Stimulated activated naive CD8-positive, alpha-beta T cell treated with anti-CD3 and anti-CD28 coated beads, Interleukin-15, amount 100 ng/mL, for 72 hours (primary cell): ENCODE measurements at regions not wholly inside any gene's neighbourhood (a gene's known extent, or its start where the extent isn't known, plus 50 kb on each side); places are given as distances from the start of the nearest gene placed in this dataset.
"Not testable (repeated sequence)": the region's sequence is repeated elsewhere in the genome, so short reads cannot be mapped to it uniquely, and the experiment has no call there.

Source experiments
- ATAC-seq: fragments of 150-1000 bp; cut with Tn5 transposase; 2 replicates; pipeline ENCODE4 v1.10.0; 2021; ENCODE audit warnings: mild to moderate bottlenecking, moderate library complexity
- DNase-seq, 2 donors: peaks; one replicate each; pipeline ENCODE4 v3.0.0; 2021 to 2022
- H3K27ac Mint-ChIP-seq, 2 donors: one replicate each; pipeline ENCODE4 v1.8.0; 2022; ENCODE audit warnings: mild to moderate bottlenecking in 2 of 2, mixed read lengths in 2 of 2, moderate library complexity in 2 of 2
- H3K27me3 Mint-ChIP-seq: one replicate; pipeline ENCODE4 v1.8.0; 2022; ENCODE audit warnings: mixed read lengths
- H3K4me1 Mint-ChIP-seq: one replicate; pipeline ENCODE4 v1.8.0; 2022; ENCODE audit warnings: mild to moderate bottlenecking, mixed read lengths
- H3K4me3 Mint-ChIP-seq, 2 donors: one replicate each; pipeline ENCODE4 v1.8.0; 2022; ENCODE audit warnings: mild to moderate bottlenecking in 2 of 2, mixed read lengths in 2 of 2, moderate library complexity in 1 of 2
- H3K9me3 Mint-ChIP-seq, 2 donors: one replicate each; pipeline ENCODE4 v1.8.0; 2022; ENCODE audit warnings: mixed read lengths in 2 of 2

DNA sequence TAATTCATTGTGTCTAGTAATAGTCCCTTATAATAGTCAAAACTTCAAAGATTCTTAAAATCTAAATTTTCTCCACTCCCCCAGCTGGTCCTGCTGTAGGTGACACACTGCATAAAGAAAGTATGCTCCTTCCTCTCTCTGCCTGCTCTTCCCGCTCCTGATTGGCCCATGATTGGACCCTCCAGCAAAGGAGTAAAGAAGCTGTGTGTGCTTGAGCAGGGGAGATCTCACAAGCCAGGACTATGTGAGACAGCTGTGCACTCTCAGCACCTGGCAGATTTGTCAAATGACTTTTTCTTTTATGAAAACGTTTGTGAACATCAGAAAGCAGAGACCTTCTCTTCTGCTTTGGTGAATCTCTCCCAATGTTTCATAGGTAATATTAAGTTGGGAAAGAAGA lies 274.8 kb upstream of the LYPLAL1 start:
- DNase-seq (no peak), ATAC-seq (no peak)
- Mint-ChIP-seq H3K4me1 (no peaks in the 10 kb centered on the region), H3K27me3 (peaks cover 10% of the 10 kb centered on the region), H3K27ac (no peak overlapping the region), H3K4me3 (no peak overlapping the region), H3K9me3 (no peaks in the 10 kb centered on the region)

DNA sequence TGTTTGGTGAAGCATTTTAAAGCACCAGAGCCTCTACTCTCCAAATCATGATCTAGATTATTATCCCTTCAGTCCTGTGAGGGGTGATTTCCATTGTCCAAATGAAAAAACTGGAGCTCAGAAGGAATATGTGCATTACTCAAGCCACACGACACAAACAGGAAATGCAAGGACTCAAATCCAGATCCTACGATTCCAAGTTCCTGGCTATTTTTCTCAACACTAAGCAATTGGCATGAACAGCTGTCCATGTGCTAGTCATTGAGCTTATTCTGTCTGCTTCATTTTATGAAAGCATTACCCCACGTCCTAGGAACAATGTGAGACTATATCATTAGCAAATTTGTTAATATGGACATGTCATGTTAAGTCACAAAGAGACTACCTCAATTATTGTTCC lies 273.1 kb upstream of the LYPLAL1 start:
- Mint-ChIP-seq H3K27ac (no peak overlapping the region), H3K4me1 (no peaks in the 10 kb centered on the region), H3K27me3 (peaks cover 10% of the 10 kb centered on the region), H3K9me3 (no peaks in the 10 kb centered on the region), H3K4me3 (no peak overlapping the region)
- ATAC-seq (no peak), DNase-seq (no peak)

DNA sequence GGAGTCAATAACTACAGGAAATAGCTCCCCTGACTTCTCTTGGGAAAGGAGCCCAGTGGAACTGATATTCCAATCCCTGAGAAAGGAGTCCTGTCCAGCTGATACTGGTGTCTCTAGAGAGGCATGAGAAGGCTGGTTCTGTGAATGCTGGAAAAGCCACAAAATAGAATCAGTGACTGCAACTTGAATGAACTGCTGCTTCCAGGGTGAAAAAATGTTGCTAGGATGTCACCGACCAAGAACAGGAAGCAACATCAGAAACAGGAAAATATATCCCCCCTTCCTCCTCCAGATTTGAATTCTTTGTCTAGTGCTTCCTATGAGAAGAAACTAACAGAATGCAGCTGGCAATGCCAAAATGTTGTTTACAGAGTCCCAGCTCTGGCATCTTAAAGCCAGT lies 269.3 kb upstream of the LYPLAL1 start:
- Mint-ChIP-seq H3K27me3 (peaks cover 10% of the 10 kb centered on the region), H3K4me1 (no peaks in the 10 kb centered on the region), H3K9me3 (no peaks in the 10 kb centered on the region), H3K27ac (no peak overlapping the region), H3K4me3 (no peak overlapping the region)
- ATAC-seq: no peak
- DNase-seq: no peak

DNA sequence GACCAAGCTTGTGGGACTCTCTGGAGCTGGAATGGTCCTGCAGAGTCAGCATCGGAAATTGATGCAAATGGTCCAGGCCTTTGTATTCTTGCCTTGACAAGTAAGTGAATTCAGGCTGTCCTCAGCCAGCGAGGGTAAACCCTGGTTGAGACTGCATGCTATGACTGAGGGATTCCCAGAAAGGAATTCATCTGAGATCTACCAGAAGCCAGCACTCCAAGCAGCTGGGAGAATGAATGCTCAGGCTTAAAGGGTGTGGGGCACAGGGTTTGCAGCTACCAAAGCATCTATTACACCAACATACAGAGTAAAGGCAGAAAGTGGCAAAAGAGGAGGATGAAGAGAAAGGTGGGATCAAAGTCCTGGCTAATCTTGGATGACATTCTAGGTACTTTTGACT lies 257.0 kb upstream of the LYPLAL1 start:
- DNase-seq: no peak
- Mint-ChIP-seq H3K4me3 (no peak overlapping the region), H3K4me1 (no peaks in the 10 kb centered on the region), H3K27me3 (no peaks in the 10 kb centered on the region), H3K27ac (no peak overlapping the region), H3K9me3 (no peaks in the 10 kb centered on the region)
- ATAC-seq: no peak

DNA sequence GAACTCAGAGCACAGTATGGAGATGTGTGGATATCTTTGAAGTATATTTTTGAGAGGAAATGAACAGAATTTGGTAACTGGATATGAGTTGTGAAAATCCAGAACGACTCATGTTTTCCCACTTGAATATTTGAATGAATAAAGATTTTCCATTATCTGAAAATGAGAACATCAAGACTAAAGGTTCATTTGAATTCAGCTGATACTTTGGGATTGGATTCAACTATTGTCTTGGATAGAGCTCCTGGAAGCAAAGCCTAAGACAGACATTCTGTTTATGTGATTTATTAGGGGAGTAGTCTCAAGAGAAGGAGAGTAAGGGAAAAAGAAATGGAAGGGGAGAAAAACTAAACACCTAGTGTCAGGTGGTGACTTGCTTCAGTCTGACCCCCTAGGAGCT lies 256.0 kb upstream of the LYPLAL1 start:
- Mint-ChIP-seq H3K27ac (no peak overlapping the region), H3K27me3 (no peaks in the 10 kb centered on the region), H3K4me3 (no peak overlapping the region), H3K4me1 (no peaks in the 10 kb centered on the region), H3K9me3 (no peaks in the 10 kb centered on the region)
- ATAC-seq (no peak), DNase-seq (no peak)

DNA sequence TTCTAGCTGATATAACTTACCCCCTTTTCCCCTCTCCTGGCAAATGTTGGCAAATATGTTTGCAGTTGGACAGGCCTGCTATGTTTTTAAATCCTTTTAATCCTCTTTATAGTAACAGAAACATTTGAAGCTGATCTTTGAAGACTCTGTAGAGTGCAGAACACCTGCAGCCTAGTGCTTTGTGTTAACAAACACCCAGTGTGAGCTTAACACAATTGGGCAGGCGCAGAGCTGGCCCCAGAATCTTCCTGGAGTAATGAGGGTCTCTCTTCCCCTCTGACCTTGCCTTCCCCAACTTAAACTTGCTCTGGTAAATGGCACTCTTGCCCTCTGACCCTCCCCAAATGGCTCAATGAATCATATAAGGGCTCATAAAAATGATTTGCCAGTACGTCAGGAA lies 247.9 kb upstream of the LYPLAL1 start:
- no peaks in the 10 kb centered on the region for H3K9me3 Mint-ChIP-seq
- no peak overlapping the region for H3K4me3 Mint-ChIP-seq
- H3K27me3 Mint-ChIP-seq: peaks cover 14% of the 10 kb centered on the region
- H3K27ac Mint-ChIP-seq: no peak overlapping the region
- H3K4me1 Mint-ChIP-seq: no peaks in the 10 kb centered on the region
- ATAC-seq (no peak), DNase-seq (no peak)

DNA sequence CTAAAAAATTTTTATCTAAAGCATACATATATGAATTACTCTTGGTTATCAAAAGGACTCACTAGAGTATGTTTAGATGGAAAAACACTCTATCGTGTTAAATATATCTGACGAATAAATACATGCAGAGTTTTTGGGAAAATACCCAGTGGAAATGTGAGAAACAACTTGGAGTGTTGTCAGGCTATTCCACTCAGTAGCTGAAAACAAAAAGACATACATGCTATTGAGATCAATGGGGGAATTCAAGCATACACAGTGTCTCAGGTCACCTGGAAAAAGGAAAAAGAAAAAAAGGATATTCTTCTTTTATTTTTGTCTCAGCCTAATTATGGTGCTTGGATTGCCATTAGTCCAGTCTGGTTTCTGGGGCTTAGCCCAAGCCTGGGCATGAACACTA lies 247.0 kb upstream of the LYPLAL1 start:
- Mint-ChIP-seq H3K27ac (no peak overlapping the region), H3K9me3 (no peaks in the 10 kb centered on the region), H3K4me1 (no peaks in the 10 kb centered on the region), H3K4me3 (no peak overlapping the region), H3K27me3 (peaks cover 14% of the 10 kb centered on the region)
- DNase-seq (no peak), ATAC-seq (no peak)

DNA sequence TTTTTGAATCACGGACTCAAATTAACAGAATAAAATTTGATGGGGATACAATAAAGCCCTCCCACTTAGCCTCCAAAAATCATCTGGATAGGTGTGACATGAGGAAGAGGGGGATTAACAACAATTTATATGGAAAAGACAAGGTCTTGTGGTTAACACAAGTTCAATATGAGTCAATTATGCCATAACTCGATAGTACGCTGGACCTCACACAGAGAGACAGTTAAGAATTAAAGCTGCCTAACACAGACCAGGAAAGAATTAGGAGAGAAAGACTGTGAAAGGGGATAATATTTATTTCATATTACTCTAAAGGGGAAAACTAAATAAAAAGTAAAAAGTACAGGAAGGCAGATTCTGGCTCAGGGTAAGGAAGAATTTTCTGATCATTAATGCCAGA lies 243.7 kb upstream of the LYPLAL1 start:
- peaks cover 0 to under 1% of the 10 kb centered on the region in 2 donors for H3K9me3 Mint-ChIP-seq
- no peaks in the 10 kb centered on the region for H3K4me1 Mint-ChIP-seq
- peaks cover 14% of the 10 kb centered on the region for H3K27me3 Mint-ChIP-seq
- no peak overlapping the region for H3K27ac Mint-ChIP-seq
- no peak for ATAC-seq
- no peak for DNase-seq
- no peak overlapping the region for H3K4me3 Mint-ChIP-seq

DNA sequence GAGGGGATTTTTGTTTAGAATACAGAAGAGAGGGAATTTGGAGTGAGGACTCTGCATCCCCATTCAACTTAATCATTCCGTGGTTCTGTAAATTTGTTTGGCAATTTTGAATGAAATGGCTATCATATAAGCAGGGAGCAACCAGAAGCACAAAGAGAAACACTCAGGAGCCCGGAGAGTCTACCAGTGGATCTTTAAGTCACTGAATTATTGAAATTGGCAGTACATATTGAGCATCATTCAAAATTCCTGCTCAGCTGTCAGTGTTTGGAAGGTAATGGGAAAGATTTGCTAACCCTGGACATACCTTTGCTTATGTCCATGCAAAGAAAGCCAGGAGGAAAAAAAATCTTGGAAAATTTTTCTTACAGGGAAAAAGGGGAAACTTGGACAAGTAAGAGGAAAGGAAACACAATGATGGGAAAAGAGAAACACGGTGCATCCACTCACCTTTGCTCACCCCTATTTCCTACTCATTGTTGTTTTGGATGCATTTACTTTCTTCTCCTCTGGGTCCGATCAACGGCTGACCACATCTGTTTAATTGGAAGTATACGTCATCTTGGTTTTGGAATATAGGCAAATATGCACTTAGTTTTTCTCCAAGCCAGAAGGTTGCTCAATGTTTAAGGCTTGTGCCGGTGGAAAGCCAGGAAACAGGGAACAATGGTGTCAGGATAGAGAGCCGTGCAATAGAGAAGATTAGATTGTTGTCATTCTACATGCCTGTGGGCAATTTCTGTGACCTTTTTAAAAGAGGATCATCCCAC lies 243.0 kb upstream of the LYPLAL1 start:
- H3K27me3 Mint-ChIP-seq: peaks cover 14% of the 10 kb centered on the region

DNA sequence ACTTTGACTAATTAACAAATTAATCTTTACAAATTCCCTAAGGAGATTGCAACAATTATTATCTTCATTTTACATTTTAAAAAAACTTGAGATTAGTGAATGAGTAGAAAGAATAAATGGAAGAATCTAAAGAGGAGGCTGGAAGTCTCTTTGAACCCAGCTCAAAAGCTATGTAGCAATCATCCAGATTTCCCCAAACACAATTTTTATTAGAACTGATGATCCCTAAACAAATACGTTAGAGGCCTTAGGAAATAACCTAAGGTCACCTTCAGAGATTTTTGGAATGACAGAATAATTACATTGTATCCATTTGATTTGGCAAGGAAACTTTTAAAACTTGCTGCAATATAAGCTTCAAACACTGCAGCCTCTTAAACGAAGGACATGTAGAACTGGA lies 242.4 kb upstream of the LYPLAL1 start:
- Mint-ChIP-seq H3K27ac (no peak overlapping the region), H3K9me3 (peaks cover 5 to 12% of the 10 kb centered on the region in 2 donors), H3K4me3 (no peak overlapping the region), H3K27me3 (peaks cover 9% of the 10 kb centered on the region), H3K4me1 (no peaks in the 10 kb centered on the region)
- DNase-seq (no peak), ATAC-seq (no peak)

More for the DNA sequence above, 243.0 kb upstream of the LYPLAL1 start:
- no peak for ATAC-seq
- Mint-ChIP-seq H3K4me3 (no peak overlapping the region), H3K4me1 (no peaks in the 10 kb centered on the region), H3K9me3 (peaks cover 5% of the 10 kb centered on the region in 2 donors), H3K27ac (no peak overlapping the region)
- DNase-seq: no peak

DNA sequence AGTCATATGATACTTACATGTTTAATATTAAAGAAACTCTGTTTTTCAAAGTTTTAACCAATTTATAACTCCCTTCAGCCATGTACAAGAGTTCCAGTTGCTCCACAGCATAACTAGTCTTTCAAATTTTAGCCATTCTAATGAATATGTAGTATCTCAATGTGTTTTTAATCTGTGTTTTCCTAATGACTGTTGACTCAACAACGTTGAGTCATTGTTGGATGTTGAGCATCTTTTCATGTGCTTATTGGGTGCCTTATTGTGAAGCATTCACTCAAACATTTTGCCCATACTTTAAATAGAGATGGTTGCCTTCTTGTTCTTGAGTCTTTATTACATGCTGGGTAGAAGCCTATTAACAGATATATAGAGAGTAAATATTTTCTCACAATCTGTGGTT lies 240.2 kb upstream of the LYPLAL1 start:
- no peaks in the 10 kb centered on the region for H3K4me1 Mint-ChIP-seq
- H3K9me3 Mint-ChIP-seq: peaks cover 5 to 25% of the 10 kb centered on the region in 2 donors
- ATAC-seq (no peak), DNase-seq (no peak)
- no peak overlapping the region for H3K27ac Mint-ChIP-seq
- no peak overlapping the region for H3K4me3 Mint-ChIP-seq
- H3K27me3 Mint-ChIP-seq: peaks cover 7% of the 10 kb centered on the region

DNA sequence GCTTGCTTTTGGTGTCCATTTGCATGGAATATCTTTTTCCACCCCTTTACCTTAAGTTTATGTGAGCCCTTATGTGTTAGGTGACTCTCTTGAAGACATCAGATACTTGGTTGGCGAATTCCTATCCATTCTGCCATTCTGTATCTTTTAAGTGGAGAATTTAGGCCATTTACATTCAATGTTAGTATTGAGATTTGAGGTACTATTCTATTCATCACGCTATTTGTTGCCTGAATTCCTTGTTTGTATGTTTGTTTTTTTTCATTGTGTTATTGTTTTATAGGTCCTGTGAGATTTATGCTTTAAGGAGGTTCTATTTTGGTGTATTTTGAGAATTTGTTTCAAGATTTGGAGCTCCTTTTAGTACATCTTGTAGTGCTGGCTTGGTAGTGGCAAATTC lies 238.3 kb upstream of the LYPLAL1 start:
- H3K27me3 Mint-ChIP-seq, ATAC-seq, DNase-seq, H3K27ac Mint-ChIP-seq, H3K4me3 Mint-ChIP-seq, H3K4me1 Mint-ChIP-seq: not testable (repeated sequence)
- H3K9me3 Mint-ChIP-seq: peaks cover 5 to 33% of the 10 kb centered on the region in 2 donors

DNA sequence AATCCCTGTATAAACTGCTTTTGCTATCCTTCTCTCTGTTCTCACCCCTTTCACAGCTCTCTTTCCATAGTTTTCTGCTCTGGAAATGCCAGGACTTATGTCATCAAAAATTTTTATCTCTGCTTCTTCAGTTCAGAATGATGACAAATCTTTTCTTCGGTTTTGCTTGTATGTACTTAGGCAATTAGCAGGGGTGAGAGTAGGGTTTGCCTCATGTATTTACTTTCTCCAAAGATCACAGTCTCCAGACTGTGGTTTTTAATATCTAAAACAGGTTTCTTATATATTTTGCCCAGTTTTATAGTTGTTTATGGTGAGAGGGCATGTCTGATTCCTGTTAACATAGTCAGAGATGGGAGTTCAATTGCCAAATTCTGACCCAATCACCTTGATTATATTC lies 235.4 kb upstream of the LYPLAL1 start:
- peaks cover 9 to 39% of the 10 kb centered on the region in 2 donors for H3K9me3 Mint-ChIP-seq
- no peak for ATAC-seq
- H3K27me3 Mint-ChIP-seq: no peaks in the 10 kb centered on the region
- H3K4me1 Mint-ChIP-seq: no peaks in the 10 kb centered on the region
- DNase-seq: no peak
- no peak overlapping the region for H3K27ac Mint-ChIP-seq
- no peak overlapping the region for H3K4me3 Mint-ChIP-seq

DNA sequence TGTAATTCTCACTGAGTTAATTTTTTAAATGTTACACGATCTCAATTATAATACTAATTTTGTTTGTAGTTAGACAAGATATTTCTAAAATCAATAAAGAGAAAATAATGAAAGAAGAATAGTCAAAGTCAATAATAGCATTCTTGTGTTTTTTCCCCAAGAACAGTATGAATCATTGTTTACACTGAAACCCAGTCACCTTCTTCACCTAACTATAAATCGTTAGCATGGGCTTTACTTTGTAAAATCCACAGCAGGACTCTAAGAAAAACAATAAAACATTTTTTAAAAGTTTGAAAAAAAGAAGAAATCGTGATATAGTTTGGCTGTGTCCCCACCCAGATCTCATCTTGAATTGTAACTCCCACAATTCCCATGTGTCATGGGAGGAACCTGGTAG lies 234.6 kb upstream of the LYPLAL1 start:
- no peak overlapping the region for H3K4me3 Mint-ChIP-seq
- DNase-seq (no peak), ATAC-seq (no peak)
- H3K9me3 Mint-ChIP-seq: peaks cover 9 to 39% of the 10 kb centered on the region in 2 donors
- H3K27me3 Mint-ChIP-seq: no peaks in the 10 kb centered on the region
- no peak overlapping the region for H3K27ac Mint-ChIP-seq
- H3K4me1 Mint-ChIP-seq: no peaks in the 10 kb centered on the region

DNA sequence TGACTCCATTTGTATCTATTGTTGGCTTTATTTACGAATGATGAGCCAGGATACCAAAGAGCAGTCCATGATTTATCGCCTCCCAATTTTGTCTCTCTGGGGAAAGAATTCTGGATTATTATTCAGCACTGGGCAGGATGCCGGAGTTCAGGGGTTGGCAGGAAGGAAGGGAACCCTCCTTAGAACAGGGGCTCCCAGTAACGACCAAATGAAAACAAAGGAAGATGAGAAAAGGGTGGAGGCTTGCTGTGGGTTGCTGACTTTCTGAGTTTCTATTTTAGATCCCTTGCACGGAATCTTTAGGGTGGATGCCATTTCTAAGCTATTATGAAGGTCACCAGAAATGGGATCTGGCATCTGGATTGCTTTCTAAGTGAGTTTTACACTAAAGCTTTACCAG lies 231.2 kb upstream of the LYPLAL1 start:
- Mint-ChIP-seq H3K9me3 (peaks cover 4 to 16% of the 10 kb centered on the region in 2 donors), H3K4me3 (no peak overlapping the region), H3K4me1 (no peaks in the 10 kb centered on the region), H3K27me3 (no peaks in the 10 kb centered on the region), H3K27ac (no peak overlapping the region)
- DNase-seq: no peak
- no peak for ATAC-seq

DNA sequence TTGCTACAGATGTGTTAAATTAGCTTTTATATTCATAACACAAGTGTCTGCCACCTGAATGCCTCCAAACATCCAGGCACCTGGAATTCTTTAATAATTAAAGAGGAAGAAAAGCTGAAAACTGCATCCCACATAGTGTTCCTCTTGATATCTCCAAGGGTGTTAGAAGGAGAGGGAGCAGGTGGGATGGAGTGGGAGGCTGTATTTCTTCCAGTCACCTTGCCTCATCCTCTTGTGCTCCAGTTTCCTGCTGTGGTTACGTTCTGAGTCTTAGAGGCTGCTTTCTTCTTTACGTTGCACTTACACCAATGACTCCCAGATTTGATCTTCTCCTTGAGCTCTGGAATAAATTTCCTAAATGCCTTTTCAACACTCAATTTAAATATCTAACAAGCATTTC lies 230.3 kb upstream of the LYPLAL1 start:
- peaks cover 4 to 13% of the 10 kb centered on the region in 2 donors for H3K9me3 Mint-ChIP-seq
- DNase-seq: no peak
- H3K4me3 Mint-ChIP-seq: no peak overlapping the region
- no peak for ATAC-seq
- H3K4me1 Mint-ChIP-seq: no peaks in the 10 kb centered on the region
- H3K27ac Mint-ChIP-seq: no peak overlapping the region
- no peaks in the 10 kb centered on the region for H3K27me3 Mint-ChIP-seq

DNA sequence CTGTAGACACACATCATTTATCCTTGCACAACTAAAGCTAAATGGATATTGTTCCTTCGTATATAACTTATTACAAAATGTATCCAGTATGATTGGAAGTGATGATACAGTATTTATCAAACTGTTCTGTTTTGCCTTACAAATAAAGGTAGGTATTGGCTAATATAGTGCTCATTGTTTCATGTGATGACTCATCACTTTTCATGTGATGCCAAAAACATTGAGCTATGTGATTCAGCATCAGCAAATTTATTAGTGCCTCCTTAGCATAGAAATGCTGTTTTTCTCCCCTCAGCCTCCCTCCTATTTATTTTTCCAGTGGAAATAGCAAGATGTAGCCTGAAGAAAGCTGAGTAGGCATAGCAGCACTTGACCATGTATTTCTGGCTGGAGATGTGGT lies 228.6 kb upstream of the LYPLAL1 start:
- Mint-ChIP-seq H3K27ac (no peak overlapping the region), H3K4me3 (no peak overlapping the region), H3K27me3 (no peaks in the 10 kb centered on the region), H3K9me3 (peaks cover 4 to 6% of the 10 kb centered on the region in 2 donors), H3K4me1 (no peaks in the 10 kb centered on the region)
- no peak for ATAC-seq
- no peak for DNase-seq
